VCaP (cell line): ENCODE measurements at regions not wholly inside any gene's neighbourhood (a gene's known extent, or its start where the extent isn't known, plus 50 kb on each side); places are given as distances from the start of the nearest gene placed in this dataset.

Source experiments
- H3K27ac ChIP-seq: fragments of 450-650 bp; 2 replicates; pipeline ENCODE4 v1.5.1; 2017
- TF ChIP-seq, protein P1 (sequence below): fragments of 450-650 bp; conservative IDR thresholded peaks from 2 replicates; pipeline ENCODE4 v1.5.1; 2017; ENCODE audit warnings: mild to moderate bottlenecking, moderate library complexity

DNA sequence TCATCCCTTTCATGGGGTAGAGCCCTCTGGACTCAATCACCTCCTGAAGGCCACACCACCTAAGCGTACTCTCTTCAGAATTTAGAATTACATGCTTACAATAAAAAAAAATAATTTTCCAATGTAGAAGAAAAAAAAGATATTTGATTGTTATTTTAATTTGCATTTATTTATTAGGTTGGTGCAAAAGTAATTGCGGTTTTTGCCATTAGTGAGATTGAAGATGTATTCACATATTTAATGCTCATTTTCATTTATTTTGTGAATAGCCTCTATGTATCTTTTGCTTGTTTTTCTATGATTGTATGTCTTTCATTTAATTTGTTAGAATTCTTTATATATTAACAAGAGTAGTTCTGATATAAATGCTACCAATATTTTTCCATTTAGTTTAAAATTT is 220.5 kb downstream of the RND3 start:
- TF ChIP-seq, protein P1, sequence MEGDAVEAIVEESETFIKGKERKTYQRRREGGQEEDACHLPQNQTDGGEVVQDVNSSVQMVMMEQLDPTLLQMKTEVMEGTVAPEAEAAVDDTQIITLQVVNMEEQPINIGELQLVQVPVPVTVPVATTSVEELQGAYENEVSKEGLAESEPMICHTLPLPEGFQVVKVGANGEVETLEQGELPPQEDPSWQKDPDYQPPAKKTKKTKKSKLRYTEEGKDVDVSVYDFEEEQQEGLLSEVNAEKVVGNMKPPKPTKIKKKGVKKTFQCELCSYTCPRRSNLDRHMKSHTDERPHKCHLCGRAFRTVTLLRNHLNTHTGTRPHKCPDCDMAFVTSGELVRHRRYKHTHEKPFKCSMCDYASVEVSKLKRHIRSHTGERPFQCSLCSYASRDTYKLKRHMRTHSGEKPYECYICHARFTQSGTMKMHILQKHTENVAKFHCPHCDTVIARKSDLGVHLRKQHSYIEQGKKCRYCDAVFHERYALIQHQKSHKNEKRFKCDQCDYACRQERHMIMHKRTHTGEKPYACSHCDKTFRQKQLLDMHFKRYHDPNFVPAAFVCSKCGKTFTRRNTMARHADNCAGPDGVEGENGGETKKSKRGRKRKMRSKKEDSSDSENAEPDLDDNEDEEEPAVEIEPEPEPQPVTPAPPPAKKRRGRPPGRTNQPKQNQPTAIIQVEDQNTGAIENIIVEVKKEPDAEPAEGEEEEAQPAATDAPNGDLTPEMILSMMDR, result no peak
- H3K27ac ChIP-seq, result no peak overlapping the region

DNA sequence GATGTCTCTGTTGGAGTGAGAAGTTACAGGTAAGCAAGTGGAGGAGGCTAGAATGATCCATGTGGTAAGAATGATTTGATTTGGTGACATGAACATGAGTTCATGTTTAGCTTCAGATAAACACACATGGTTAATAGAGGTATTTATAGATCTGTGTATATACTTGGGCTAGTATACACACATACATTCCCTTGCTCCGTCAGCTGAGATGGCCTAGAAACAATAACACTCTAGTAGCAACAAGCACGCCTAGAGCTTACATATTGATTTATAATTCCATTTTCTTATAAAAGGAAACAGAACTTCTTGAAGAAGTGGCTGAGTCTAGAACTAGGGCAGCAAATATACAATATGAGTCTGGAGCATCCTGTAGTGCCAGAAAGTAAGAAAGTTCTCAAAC is 223.0 kb downstream of the RND3 start:
- TF ChIP-seq, protein P1, result no peak
- H3K27ac ChIP-seq, result no peak overlapping the region

DNA sequence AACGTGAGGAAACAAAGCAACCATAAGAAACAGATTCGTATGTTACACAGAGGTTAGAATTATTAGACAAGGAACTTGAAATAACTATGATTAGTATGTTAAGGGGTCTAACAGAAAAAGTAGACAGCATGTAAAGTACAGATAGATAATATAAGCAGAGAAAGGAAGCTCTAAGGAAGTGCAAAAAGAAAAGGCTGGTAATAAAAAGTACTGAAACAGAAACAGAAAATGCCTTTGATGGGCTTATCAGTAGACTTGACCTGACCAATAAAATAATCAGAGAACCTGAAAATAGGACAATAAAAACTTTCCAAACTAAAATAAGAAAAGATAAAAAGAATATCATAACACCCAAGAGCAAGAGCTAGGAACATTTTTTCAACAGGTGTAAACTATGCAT is 225.8 kb downstream of the RND3 start:
- TF ChIP-seq, protein P1, result no peak

DNA sequence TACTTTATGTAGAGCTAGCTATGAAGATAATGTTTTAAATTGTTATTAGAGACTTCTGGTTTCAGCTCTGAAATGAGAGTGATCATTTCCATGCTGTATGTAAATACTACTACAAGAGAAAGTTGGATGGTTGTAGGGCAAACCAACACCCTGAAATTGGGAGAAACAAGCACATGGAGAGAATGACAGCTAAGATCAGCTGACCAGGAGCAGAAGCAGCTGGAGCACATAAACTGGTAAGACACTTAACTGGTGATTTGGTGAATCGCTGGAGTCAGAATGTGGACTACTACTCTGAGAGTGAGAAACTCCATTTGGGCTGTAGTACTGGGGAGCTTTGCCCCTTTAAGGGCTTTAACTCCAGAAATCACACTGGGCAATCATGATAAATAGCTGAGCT is 226.8 kb downstream of the RND3 start:
- H3K27ac ChIP-seq, result no peak overlapping the region
- TF ChIP-seq, protein P1, result no peak

More for the DNA sequence above, 225.8 kb downstream of the RND3 start:
- no peak overlapping the region for H3K27ac ChIP-seq

DNA sequence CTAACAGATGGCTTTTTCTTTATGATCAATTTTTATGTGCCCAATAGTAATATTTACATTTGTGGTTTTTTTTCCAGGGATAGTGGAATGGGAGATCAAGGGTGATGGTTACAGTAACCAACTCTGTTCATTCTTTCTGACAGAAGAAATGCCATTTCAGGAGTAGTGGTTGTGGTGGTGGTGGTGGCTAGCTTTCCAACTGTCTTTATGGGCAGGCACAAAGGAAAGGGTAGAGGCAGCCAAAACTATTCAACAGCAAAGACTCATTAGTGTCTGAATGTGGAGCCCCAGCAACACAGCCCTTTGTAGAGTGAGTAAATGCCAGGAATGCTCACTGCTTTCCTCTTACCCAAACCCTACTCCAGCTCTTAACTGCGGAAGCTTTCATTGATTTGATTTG is 227.7 kb downstream of the RND3 start:
- H3K27ac ChIP-seq, result no peak overlapping the region
- TF ChIP-seq, protein P1, result no peak

DNA sequence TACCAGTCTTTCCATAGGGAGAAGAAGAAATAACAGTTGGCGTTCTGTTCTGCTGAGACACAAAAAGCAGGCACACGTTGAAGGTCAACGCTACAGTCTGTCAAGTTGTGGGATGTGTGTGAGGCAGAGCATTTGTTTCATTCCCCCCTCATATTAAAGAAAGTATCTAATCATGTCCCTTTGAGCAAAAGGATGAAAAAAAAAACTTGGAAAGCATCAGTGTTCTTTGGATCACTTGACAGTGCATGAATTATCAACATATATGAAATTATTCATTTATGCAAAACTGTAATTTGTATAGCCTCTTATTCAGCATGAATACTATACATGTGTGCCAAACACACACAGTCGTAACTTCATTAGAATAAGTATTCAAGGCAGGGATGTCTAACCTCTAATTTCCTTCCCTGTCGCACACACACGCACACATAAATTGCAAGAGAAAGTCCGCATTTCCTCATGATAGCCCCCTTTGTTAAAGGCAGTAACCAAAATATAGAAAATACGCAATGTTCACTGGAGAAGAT is 228.6 kb downstream of the RND3 start:
- no peak overlapping the region for H3K27ac ChIP-seq
- TF ChIP-seq, protein P1, result no peak

DNA sequence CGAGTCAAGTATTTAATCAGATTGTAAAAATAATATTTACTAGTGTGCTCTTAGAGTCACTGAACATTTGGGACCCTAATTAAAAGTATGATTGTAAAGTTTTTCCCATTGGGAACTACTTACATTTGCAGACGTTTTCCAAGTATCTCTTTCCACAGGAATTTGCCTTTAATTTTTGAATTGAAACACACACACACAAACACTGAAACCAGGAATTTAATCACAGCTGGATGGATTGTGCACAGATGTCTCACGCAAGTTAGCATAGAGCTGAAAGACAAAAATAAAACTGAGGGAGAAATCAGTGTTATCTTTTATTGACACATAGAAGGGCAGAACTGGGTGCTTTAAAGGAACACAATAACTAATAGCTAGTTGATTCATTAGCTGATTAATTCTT is 230.7 kb downstream of the RND3 start:
- no peak overlapping the region for H3K27ac ChIP-seq
- TF ChIP-seq, protein P1, result no peak
